ENCODE measurements at regions not wholly inside any gene's neighbourhood (a gene's known extent, or its start where the extent isn't known, plus 50 kb on each side); places are given as distances from the start of the nearest gene placed in this dataset.

GRCh38 chr4:24209131-24209530 lies 319.3 kb upstream of the PPARGC1A start (continued):
- no peak for TF ChIP-seq SP4 (IDR thresholded peaks at IDR 0.05; ENCODE audit: low read length)

GRCh38 chr4:24208691-24209090 lies 318.8 kb upstream of the PPARGC1A start:
- Histone ChIP-seq H3K9ac (replicated peaks in 1 of 4; ENCODE audit: extremely low read depth in 1 of 4, low read depth in 3 of 4, low read length in 3 of 4) (no peak overlapping the region), H3K27ac (ENCODE audit: low read depth, low read length) (no peak overlapping the region), H3K79me2 (ENCODE audit: control insufficient read depth in 1 of 2, insufficient read depth in 2 of 2, low read length in 2 of 2) (no peaks in the 10 kb centered on the region), H2AFZ (ENCODE audit: low read length) (no peak overlapping the region), H2BK15ac (ENCODE audit: low read length) (no peak overlapping the region), H2AK5ac (ENCODE audit: low read depth, low read length) (no peak overlapping the region), H3K4me3 (ENCODE audit: extremely low read depth in 1 of 4, insufficient read depth in 2 of 4, low read depth in 3 of 4, low read length in 4 of 4) (no peak overlapping the region), H4K5ac (ENCODE audit: insufficient read length, low read depth, low read length) (no peak overlapping the region), H3K18ac (ENCODE audit: extremely low read depth, low read length) (no peak overlapping the region), H2BK20ac (ENCODE audit: low read length) (no peak overlapping the region), H2BK12ac (ENCODE audit: low read depth, low read length) (no peak overlapping the region), H4K91ac (replicated peaks; ENCODE audit: insufficient read length, low read length) (no peak overlapping the region), H2BK120ac (replicated peaks; ENCODE audit: low read depth, low read length) (no peak overlapping the region), H3K36me3 (ENCODE audit: control insufficient read depth in 2 of 4, insufficient read depth in 4 of 4, low read length in 3 of 4) (no peaks in the 10 kb centered on the region), H3K79me1 (ENCODE audit: low read depth, low read length) (no peaks in the 10 kb centered on the region), H3K23me2 (ENCODE audit: low read depth, low read length) (no peaks in the 10 kb centered on the region), H3K4me2 (ENCODE audit: insufficient read depth in 1 of 2, low read depth in 2 of 2, low read length in 2 of 2) (no peak overlapping the region), H3K23ac (ENCODE audit: insufficient read length) (no peak overlapping the region), H3K56ac (replicated peaks; ENCODE audit: insufficient read length, low read depth, low read length) (no peak overlapping the region), H3K4me1 (replicated peaks in 1 of 4; ENCODE audit: control insufficient read depth in 3 of 4, insufficient read depth in 4 of 4, low read length in 3 of 4) (peaks cover 0 to 5% (median 2%) of the 10 kb centered on the region in 4 experiments; a peak in 2 of 7 replicates), H3K27me3 (replicated peaks in 1 of 4; ENCODE audit: control insufficient read depth in 3 of 4, extremely low read depth in 1 of 4, insufficient read depth in 3 of 4, low read length in 3 of 4) (no peaks in the 10 kb centered on the region), H4K8ac (ENCODE audit: extremely low read depth, insufficient read depth, low read length) (no peak overlapping the region), H3K9me3 (ENCODE audit: insufficient read depth in 2 of 2, low read depth in 1 of 2, low read length in 1 of 2) (no peaks in the 10 kb centered on the region), H3K14ac (ENCODE audit: insufficient read length) (no peak overlapping the region), H4K20me1 (replicated peaks in 1 of 2; ENCODE audit: control insufficient read depth in 1 of 2, insufficient read depth in 2 of 2, low read length in 2 of 2) (no peaks in the 10 kb centered on the region), H3K4ac (replicated peaks; ENCODE audit: insufficient read length, low read depth, low read length) (no peak overlapping the region), H2BK5ac (ENCODE audit: low read depth, low read length) (no peak overlapping the region)
- ChIA-PET CTCF (ENCODE audit: partially characterized antibody) (interaction anchor here (0.9 to 1.1 kb wide), 3 partner anchors 10 to 25 kb away, joined by 3 read pairs; no protein-coding TSS in a partner anchor), POLR2A (ENCODE audit: partially characterized antibody) (no interaction called here)
- 81% methylated on average over 3 of the region's 3 CpGs; no CpG with 5 or more reads in 1 of the 2 experiments for WGBS, 2 experiments (ENCODE audit: extremely low coverage in 1 of 2, insufficient coverage in 1 of 2, insufficient read length in 1 of 2, insufficient replicate concordance in 2 of 2, low coverage in 1 of 2, low lambda C conversion rate in 2 of 2, missing lambda C conversion rate in 1 of 2)
- no peak for DNase-seq (ENCODE audit: low read depth in 1 of 2, low spot score in 2 of 2)
- FAIRE-seq: no peak
- TF ChIP-seq SAP30 (IDR thresholded peaks at IDR 0.05; ENCODE audit: insufficient read depth, insufficient replicate concordance, low read length): no peak
- TF ChIP-seq SIN3A (conservative IDR thresholded peaks at IDR 0.05 in 1 of 2, IDR thresholded peaks at IDR 0.05 in 1 of 2; ENCODE audit: low read depth in 1 of 2, low read length in 2 of 2): no peak
- TF ChIP-seq MAX (IDR thresholded peaks at IDR 0.05): no peak
- TF ChIP-seq NANOG (IDR thresholded peaks at IDR 0.05; ENCODE audit: insufficient read depth, low read depth, low read length, poor library complexity, severe bottlenecking): no peak
- TF ChIP-seq NRF1 (IDR thresholded peaks at IDR 0.05; ENCODE audit: low read depth, low read length): no peak
- TF ChIP-seq SP2 (IDR thresholded peaks at IDR 0.05; ENCODE audit: low read length): no peak
- TF ChIP-seq ATF2 (IDR thresholded peaks at IDR 0.05; ENCODE audit: low read length): no peak
- no peak for TF ChIP-seq FOSL1 (IDR thresholded peaks at IDR 0.05; ENCODE audit: insufficient read depth, low read depth, low read length)
- no peak for TF ChIP-seq TCF12 (IDR thresholded peaks at IDR 0.05; ENCODE audit: low read depth, low read length)
- no peak for TF ChIP-seq SP1 (IDR thresholded peaks at IDR 0.05; ENCODE audit: low read depth, low read length)
